Fibroblast of lung (primary cell): ENCODE measurements at regions not wholly inside any gene's neighbourhood (a gene's known extent, or its start where the extent isn't known, plus 50 kb on each side); places are given as distances from the start of the nearest gene placed in this dataset.

Experiments
- EZH2 ChIP-seq: IDR thresholded peaks from 2 replicates; pipeline ENCODE4 v1.5.1; 2012; ENCODE audit warnings: low read length, control low read depth, mild to moderate bottlenecking; ENCODE audit errors: missing control alignments
- TF ChIP-seq, protein P1 (sequence below), 2 donors: IDR thresholded peaks in 1 of 2; conservative IDR thresholded peaks in 1 of 2; 1 replicate in 1 of 2; 2 replicates in 1 of 2; pipeline ENCODE4 v1.5.1; 2011 to 2012; ENCODE audit warnings: low read length in 2 of 2, control low read depth in 1 of 2, inconsistent platforms in 1 of 2, low read depth in 1 of 2, mild to moderate bottlenecking in 1 of 2

GRCh38 chr12:54784115-54784514 lies 70.2 kb upstream of the MUCL1 start:
- TF ChIP-seq, protein P1, sequence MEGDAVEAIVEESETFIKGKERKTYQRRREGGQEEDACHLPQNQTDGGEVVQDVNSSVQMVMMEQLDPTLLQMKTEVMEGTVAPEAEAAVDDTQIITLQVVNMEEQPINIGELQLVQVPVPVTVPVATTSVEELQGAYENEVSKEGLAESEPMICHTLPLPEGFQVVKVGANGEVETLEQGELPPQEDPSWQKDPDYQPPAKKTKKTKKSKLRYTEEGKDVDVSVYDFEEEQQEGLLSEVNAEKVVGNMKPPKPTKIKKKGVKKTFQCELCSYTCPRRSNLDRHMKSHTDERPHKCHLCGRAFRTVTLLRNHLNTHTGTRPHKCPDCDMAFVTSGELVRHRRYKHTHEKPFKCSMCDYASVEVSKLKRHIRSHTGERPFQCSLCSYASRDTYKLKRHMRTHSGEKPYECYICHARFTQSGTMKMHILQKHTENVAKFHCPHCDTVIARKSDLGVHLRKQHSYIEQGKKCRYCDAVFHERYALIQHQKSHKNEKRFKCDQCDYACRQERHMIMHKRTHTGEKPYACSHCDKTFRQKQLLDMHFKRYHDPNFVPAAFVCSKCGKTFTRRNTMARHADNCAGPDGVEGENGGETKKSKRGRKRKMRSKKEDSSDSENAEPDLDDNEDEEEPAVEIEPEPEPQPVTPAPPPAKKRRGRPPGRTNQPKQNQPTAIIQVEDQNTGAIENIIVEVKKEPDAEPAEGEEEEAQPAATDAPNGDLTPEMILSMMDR (conservative IDR thresholded peaks at IDR 0.05 in 1 of 2, IDR thresholded peaks at IDR 0.05 in 1 of 2; ENCODE audit: low read depth in 1 of 2, low read length in 2 of 2), result no peak
- no peak for TF ChIP-seq EZH2
